Stimulated activated CD4-positive, alpha-beta T cell treated with anti-CD3 and anti-CD28 coated beads, Interleukin-15, amount 100 ng/mL, for 48 hours (primary cell): ENCODE measurements at regions not wholly inside any gene's neighbourhood (a gene's known extent, or its start where the extent isn't known, plus 50 kb on each side); places are given as distances from the start of the nearest gene placed in this dataset.
"Not testable (repeated sequence)": the region's sequence is repeated elsewhere in the genome, so short reads cannot be mapped to it uniquely, and the experiment has no call there.

Source experiments
- DNase-seq, 2 donors: peaks; one replicate each; pipeline ENCODE4 v3.0.0-alpha.2; 2020; ENCODE audit warnings: low read depth in 2 of 2

DNA sequence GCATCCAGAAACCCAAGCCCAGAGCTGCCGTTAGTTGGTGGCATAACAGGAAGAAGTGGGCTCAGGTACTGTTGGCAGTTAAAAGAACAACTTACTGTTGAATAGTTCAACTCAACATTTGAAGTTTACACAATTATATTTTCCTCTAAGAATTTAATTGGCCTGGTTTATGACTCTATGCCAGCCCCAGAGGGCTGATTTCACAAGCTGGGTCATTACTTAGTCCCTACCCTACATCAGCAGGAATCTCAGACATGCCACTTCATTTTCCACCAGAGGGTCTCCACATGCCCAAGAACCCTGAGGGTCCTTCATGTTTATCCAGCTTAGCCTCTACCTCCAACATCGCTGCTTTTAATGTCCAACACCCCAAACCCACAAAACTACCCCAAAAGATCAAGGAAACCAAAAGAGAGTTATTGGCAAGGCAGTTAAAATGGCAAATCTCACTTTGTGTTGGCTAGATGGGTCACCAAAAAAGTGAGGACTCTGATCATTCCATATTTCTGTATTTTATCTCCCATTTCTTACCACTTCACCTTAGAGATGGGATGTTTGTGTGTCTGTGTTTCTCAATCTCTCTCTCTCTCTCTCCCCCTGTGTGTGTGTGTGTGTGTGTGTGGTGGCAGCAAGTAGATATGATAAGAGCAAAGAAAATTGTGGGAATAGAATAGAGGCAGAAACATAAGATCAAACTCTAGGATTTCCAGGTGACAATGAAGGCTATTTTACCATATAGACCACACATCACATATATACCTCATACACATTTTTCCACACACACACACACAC is 112.5 kb upstream of the TBX18 start:
- DNase-seq: no peak

- no peak for DNase-seq
Measured at GRCh38 chr6:84872996-84873723, 108.8 kb upstream of the TBX18 start.

- DNase-seq: no peak
Measured at GRCh38 chr6:84871925-84872324, 107.5 kb upstream of the TBX18 start.

- no peak for DNase-seq
Measured at GRCh38 chr6:84870672-84871071, 106.3 kb upstream of the TBX18 start.

GRCh38 chr6:84868149-84868548 is 103.8 kb upstream of the TBX18 start:
- DNase-seq: no peak

DNA sequence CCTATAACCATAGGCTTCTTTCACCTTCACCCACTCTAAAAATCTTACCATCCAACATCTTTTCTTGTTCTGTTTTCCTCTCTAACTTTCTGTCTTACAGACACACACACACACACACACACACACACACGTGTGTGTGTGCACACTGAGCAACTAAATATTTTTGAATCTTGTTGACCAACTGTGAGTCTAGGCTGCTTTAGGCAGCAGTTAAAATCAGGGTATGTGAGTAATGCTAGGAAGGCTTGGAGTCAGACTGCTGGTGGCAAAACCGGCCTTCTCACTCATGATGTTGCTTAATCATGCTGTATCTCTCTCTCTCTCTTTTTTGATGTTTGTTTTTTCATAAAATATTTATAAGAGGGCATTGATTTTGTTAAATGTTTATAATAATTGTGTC is 103.1 kb upstream of the TBX18 start:
- DNase-seq: no peak

DNA sequence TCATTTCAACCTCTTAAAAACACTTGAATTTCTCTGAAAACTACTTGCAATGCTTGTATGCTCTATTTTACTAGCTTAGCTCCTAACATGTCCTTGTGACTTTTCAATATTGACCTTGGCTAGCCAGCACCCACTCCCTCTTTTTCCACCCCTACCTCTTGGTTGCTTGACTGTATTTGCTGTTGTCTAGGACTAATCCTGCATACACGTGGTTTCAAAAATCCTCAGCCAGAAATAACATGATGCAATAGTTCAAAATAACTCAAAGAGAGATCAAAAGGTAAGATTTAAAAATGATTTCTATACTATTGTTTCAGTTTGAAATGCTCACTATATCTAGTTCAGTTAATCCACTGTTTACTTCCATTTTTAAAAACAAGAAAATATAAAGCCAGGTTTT is 102.3 kb upstream of the TBX18 start:
- DNase-seq: no peak

- DNase-seq: not testable (repeated sequence)
Measured at GRCh38 chr6:84865372-84865771, 101.0 kb upstream of the TBX18 start.

GRCh38 chr6:84862843-84863242 is 98.4 kb upstream of the TBX18 start:
- DNase-seq: no peak

DNA sequence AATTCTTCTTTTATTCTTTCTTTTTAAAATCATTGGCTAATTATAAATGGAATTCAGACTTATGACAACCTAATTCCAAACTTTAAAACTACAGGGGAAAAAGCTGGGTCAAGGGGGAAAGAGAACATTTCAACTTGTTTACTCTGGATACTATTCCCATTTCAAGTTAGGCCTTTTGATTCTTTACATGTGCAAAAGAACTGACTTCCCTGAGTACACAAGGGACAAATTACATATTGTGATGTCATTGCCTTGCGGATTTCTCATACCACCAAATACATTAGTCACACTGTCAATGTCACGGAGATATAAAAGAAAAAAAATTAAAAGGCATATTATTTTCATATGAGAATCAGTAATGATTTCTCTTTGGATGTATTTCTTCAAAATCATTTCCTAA is 96.5 kb upstream of the TBX18 start:
- DNase-seq: no peak

DNA sequence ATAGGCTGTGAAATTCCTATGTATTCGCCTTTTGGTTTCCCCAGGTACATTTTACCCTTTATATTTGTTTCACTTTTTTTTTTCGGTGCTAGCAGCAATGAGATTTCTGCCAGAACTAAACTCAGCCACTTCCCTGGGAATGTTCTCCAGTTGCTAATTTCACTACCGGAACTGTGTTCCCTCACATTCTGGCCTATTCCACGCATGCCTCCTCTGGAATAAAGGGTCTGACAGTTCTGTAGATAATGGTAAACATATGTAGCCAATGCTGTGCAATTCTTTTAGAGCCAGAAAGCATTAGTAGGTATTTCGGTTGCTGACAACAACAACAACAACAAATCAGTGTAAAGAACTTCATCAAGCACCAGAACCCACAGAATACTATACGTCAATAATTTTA is 96.1 kb upstream of the TBX18 start:
- no peak for DNase-seq

GRCh38 chr6:84854811-84855400 is 90.5 kb upstream of the TBX18 start:
- DNase-seq: no peak

DNA sequence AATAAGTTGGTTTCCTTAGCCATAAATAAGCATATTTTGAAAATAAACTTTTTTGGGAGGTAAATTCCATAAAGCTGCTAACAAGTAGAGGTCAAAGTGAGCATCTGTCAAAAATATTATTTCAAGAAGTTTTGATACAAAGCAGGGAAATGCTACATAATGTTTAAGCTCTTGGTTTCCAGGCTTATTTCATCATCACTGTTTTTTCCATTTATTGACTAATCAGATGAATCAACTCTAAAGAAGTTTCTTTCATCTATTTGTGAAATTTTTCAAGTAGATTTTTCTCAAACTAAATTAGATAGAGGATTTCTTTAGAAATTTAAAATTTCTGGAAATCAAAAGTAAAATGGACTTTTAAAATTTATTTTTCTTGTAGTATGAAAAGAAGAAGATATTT is 89.5 kb upstream of the TBX18 start:
- no peak for DNase-seq

GRCh38 chr6:84848960-84849359 is 84.6 kb upstream of the TBX18 start:
- DNase-seq: no peak

GRCh38 chr6:84847390-84848160 is 83.2 kb upstream of the TBX18 start:
- DNase-seq: no peak

GRCh38 chr6:84842525-84843166 is 78.2 kb upstream of the TBX18 start:
- no peak for DNase-seq

GRCh38 chr6:84837068-84837866 is 72.9 kb upstream of the TBX18 start:
- DNase-seq: not testable (repeated sequence)

GRCh38 chr6:84836366-84836765 is 72.0 kb upstream of the TBX18 start:
- DNase-seq: no peak

GRCh38 chr6:84835340-84835739 is 70.9 kb upstream of the TBX18 start:
- DNase-seq: no peak

- DNase-seq: not testable (repeated sequence)
Measured at GRCh38 chr6:84831924-84832323, 67.5 kb upstream of the TBX18 start.

DNA sequence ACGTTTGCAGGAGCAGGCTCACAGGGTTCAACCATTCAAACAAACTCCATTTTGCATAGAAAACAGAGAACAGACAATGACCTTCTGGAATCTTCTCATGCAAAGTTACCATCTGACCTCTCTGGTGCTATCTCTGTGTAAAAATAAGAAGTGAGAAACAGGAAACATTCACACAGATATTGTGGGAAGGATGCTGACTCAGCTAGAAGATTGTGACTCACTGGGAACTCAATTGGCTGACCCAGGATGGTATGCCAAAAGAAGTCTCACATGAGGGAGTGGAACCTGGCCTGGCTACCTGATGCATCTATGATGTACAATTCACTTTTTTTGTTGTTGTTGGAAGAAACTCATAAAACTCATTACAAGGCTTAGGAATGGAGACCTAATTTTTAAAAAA is 61.1 kb upstream of the TBX18 start:
- no peak for DNase-seq
